SK-N-SH treated with all-trans-retinoic acid at 6 μM for 48 hours (cell line): ENCODE measurements at regions not wholly inside any gene's neighbourhood (a gene's known extent, or its start where the extent isn't known, plus 50 kb on each side); places are given as distances from the start of the nearest gene placed in this dataset.

ENCODE experiments used
- OSR1 ChIP-seq: fragments of 250-450 bp; sonication (Bioruptor Pico); IDR thresholded peaks from 2 replicates; pipeline ENCODE4 v1.8.0; 2022; ENCODE audit warnings: moderate library complexity, mild to moderate bottlenecking, inconsistent platforms
- TF ChIP-seq, protein P1 (sequence below): fragments of 250-450 bp; sonication (Bioruptor Pico); IDR thresholded peaks from 2 replicates; pipeline ENCODE4 v1.8.0; 2020; ENCODE audit warnings: mild to moderate bottlenecking, moderate library complexity, borderline replicate concordance

GRCh38 chr21:28338701-28339305 is 653.9 kb downstream of the LTN1 start:
- TF ChIP-seq, protein P1, sequence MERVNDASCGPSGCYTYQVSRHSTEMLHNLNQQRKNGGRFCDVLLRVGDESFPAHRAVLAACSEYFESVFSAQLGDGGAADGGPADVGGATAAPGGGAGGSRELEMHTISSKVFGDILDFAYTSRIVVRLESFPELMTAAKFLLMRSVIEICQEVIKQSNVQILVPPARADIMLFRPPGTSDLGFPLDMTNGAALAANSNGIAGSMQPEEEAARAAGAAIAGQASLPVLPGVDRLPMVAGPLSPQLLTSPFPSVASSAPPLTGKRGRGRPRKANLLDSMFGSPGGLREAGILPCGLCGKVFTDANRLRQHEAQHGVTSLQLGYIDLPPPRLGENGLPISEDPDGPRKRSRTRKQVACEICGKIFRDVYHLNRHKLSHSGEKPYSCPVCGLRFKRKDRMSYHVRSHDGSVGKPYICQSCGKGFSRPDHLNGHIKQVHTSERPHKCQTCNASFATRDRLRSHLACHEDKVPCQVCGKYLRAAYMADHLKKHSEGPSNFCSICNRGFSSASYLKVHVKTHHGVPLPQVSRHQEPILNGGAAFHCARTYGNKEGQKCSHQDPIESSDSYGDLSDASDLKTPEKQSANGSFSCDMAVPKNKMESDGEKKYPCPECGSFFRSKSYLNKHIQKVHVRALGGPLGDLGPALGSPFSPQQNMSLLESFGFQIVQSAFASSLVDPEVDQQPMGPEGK (CRISPR knock-in tag), result no peak
- no peak for TF ChIP-seq OSR1 (CRISPR knock-in tag)
